ENCODE measurements at regions not wholly inside any gene's neighbourhood (a gene's known extent, or its start where the extent isn't known, plus 50 kb on each side); places are given as distances from the start of the nearest gene placed in this dataset.

DNA sequence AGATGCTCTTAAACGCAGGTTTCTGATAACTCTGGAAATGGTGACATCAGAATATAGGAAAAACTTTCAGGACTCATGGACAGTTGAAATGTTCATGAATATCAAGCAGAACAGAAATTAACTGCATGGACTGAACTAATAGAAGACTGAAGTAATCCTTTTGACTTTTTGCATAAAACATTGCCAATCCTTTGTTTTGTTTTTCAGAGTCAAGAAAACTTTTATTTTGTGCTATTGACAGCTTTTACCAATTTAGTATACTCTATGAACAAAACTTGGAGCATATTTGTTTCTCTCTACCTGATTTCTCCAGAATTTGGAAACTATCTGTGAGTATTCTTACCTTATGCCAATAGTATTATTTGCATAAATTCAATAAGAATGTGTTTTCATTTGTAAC, 61.2 kb upstream of the HMX1 start:
- H3K9me3 ChIP-seq (ENCODE audit: control extremely low read depth in 1 of 3, control insufficient read depth in 2 of 3, insufficient read depth in 1 of 3, low read length in 2 of 3): peaks cover 1 to 7% (median 4%) of the 10 kb centered on the region in 3 donors
- Mint-ChIP-seq H3K4me1 (peaks cover 7% of the 10 kb centered on the region), H3K27ac (no peak overlapping the region), H3K27me3 (peaks cover 4% of the 10 kb centered on the region), H3K4me3 (no peak overlapping the region), H3K9me3 (ENCODE audit: insufficient read depth) (peaks cover 5% of the 10 kb centered on the region)
- H3K4me3 ChIP-seq (ENCODE audit: control extremely low read depth in 1 of 5, extremely low read depth in 1 of 5, insufficient read depth in 1 of 5, low read depth in 2 of 5, low read length in 4 of 5): no peak overlapping the region
- intact Hi-C loops (cut with micrococcal nuclease): no loop called here
- TF ChIP-seq EZH2 (IDR thresholded peaks at IDR 0.05; ENCODE audit: borderline replicate concordance, insufficient read depth, low read depth, low read length, poor library complexity, severe bottlenecking): no peak
- TF ChIP-seq, protein P1, sequence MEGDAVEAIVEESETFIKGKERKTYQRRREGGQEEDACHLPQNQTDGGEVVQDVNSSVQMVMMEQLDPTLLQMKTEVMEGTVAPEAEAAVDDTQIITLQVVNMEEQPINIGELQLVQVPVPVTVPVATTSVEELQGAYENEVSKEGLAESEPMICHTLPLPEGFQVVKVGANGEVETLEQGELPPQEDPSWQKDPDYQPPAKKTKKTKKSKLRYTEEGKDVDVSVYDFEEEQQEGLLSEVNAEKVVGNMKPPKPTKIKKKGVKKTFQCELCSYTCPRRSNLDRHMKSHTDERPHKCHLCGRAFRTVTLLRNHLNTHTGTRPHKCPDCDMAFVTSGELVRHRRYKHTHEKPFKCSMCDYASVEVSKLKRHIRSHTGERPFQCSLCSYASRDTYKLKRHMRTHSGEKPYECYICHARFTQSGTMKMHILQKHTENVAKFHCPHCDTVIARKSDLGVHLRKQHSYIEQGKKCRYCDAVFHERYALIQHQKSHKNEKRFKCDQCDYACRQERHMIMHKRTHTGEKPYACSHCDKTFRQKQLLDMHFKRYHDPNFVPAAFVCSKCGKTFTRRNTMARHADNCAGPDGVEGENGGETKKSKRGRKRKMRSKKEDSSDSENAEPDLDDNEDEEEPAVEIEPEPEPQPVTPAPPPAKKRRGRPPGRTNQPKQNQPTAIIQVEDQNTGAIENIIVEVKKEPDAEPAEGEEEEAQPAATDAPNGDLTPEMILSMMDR (IDR thresholded peaks at IDR 0.05): no peak
- no peak overlapping the region for H2AFZ ChIP-seq (ENCODE audit: insufficient read depth, low read depth, low read length, poor library complexity, severe bottlenecking)
- H3K4me2 ChIP-seq (replicated peaks; ENCODE audit: low read depth, low read length, poor library complexity, severe bottlenecking): no peak overlapping the region
- ChIA-PET POLR2A (no interaction called here), CTCF (no interaction called here)
- no peak overlapping the region for H3K27ac ChIP-seq (ENCODE audit: low read length in 2 of 2)
- ATAC-seq (ENCODE audit: low read depth): no peak
- H3K36me3 ChIP-seq (replicated peaks in 1 of 2; ENCODE audit: control extremely low read depth in 1 of 2, control insufficient read depth in 1 of 2, extremely low read depth in 1 of 2, insufficient read depth in 2 of 2, low read length in 1 of 2): no peaks in the 10 kb centered on the region
- H3K9ac ChIP-seq (ENCODE audit: low read length): no peak overlapping the region
- no peaks in the 10 kb centered on the region for H4K20me1 ChIP-seq (ENCODE audit: control insufficient read depth, insufficient read depth, low read length, poor library complexity, severe bottlenecking)
- no peaks in the 10 kb centered on the region for H3K27me3 ChIP-seq (replicated peaks in 1 of 4; ENCODE audit: control extremely low read depth in 1 of 4, control insufficient read depth in 3 of 4, insufficient read depth in 4 of 4, low read length in 3 of 4)
- WGBS (ENCODE audit: insufficient coverage): no CpG with 5 or more reads among the region's 1 CpG
- no peak for DNase-seq
- no peaks in the 10 kb centered on the region for H3K79me2 ChIP-seq (ENCODE audit: control insufficient read depth, insufficient read depth, low read length)
- no peaks in the 10 kb centered on the region for H3K4me1 ChIP-seq (ENCODE audit: control insufficient read depth in 2 of 2, insufficient read depth in 2 of 2, low read length in 2 of 2)

DNA sequence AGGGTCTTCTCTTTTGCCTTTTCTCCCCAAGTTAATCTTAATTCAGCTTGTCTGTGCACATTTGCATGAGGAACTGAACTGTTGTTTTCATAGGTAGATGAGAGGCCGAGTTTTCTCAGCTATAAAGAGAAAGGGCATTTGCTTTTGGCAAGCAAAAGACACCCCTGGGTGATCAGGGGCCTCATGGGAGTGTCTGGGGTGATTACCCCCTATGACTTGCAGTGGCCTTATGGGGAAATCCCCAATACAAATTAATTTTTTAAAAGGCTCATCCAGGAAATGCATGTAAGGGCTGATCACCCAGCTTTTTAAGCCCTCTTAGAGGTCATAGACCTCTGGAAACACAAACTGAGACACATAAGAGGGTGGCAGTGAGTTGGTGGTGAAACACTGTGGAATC, 56.4 kb upstream of the HMX1 start:
- Histone ChIP-seq H3K36me3 (replicated peaks in 1 of 2; ENCODE audit: control extremely low read depth in 1 of 2, control insufficient read depth in 1 of 2, extremely low read depth in 1 of 2, insufficient read depth in 2 of 2, low read length in 1 of 2) (no peaks in the 10 kb centered on the region), H3K27me3 (replicated peaks in 1 of 4; ENCODE audit: control extremely low read depth in 1 of 4, control insufficient read depth in 3 of 4, insufficient read depth in 4 of 4, low read length in 3 of 4) (no peaks in the 10 kb centered on the region), H3K4me2 (replicated peaks; ENCODE audit: low read depth, low read length, poor library complexity, severe bottlenecking) (no peak overlapping the region), H4K20me1 (ENCODE audit: control insufficient read depth, insufficient read depth, low read length, poor library complexity, severe bottlenecking) (no peaks in the 10 kb centered on the region), H3K9ac (ENCODE audit: low read length) (no peak overlapping the region), H3K4me1 (ENCODE audit: control insufficient read depth in 2 of 2, insufficient read depth in 2 of 2, low read length in 2 of 2) (no peaks in the 10 kb centered on the region), H3K4me3 (ENCODE audit: control extremely low read depth in 1 of 5, extremely low read depth in 1 of 5, insufficient read depth in 1 of 5, low read depth in 2 of 5, low read length in 4 of 5) (no peak overlapping the region), H3K79me2 (ENCODE audit: control insufficient read depth, insufficient read depth, low read length) (no peaks in the 10 kb centered on the region), H3K27ac (ENCODE audit: low read length in 2 of 2) (no peak overlapping the region), H3K9me3 (ENCODE audit: control extremely low read depth in 1 of 3, control insufficient read depth in 2 of 3, insufficient read depth in 1 of 3, low read length in 2 of 3) (peaks cover 1 to 5% (median 4%) of the 10 kb centered on the region in 3 donors), H2AFZ (ENCODE audit: insufficient read depth, low read depth, low read length, poor library complexity, severe bottlenecking) (no peak overlapping the region)
- Mint-ChIP-seq H3K27ac (no peak overlapping the region), H3K4me3 (no peak overlapping the region), H3K27me3 (no peaks in the 10 kb centered on the region), H3K4me1 (peaks cover 7% of the 10 kb centered on the region), H3K9me3 (ENCODE audit: insufficient read depth) (peaks cover 8% of the 10 kb centered on the region)
- no CpG with 5 or more reads among the region's 1 CpG for WGBS (ENCODE audit: insufficient coverage)
- intact Hi-C loops (cut with micrococcal nuclease): no loop called here
- ChIA-PET POLR2A (no interaction called here), CTCF (interaction anchor here (1.6 kb wide), 1 partner anchor 10 kb away, joined by 4 read pairs; no protein-coding TSS in a partner anchor)
- TF ChIP-seq EZH2 (IDR thresholded peaks at IDR 0.05; ENCODE audit: borderline replicate concordance, insufficient read depth, low read depth, low read length, poor library complexity, severe bottlenecking): no peak
- TF ChIP-seq, protein P1 (IDR thresholded peaks at IDR 0.05): no peak
- DNase-seq: no peak
- ATAC-seq (ENCODE audit: low read depth): peak; percentile 45

All from B cell (primary cell).